ENCODE measurements at regions not wholly inside any gene's neighbourhood (a gene's known extent, or its start where the extent isn't known, plus 50 kb on each side); places are given as distances from the start of the nearest gene placed in this dataset.
"Not testable (repeated sequence)": the region's sequence is repeated elsewhere in the genome, so short reads cannot be mapped to it uniquely, and the experiment has no call there.

- in situ Hi-C loops (cut with MboI; ENCODE audit: low pct_unique_long_range_greater_than_20kb, low sequenced_read_pairs) = no loop called here
- no peak for DNase-seq
Measured at GRCh38 chr5:23451156-23451555, 56.3 kb upstream of the PRDM9 start.

GRCh38 chr5:23450187-23450586, 57.2 kb upstream of the PRDM9 start:
- in situ Hi-C loops (cut with MboI; ENCODE audit: low pct_unique_long_range_greater_than_20kb, low sequenced_read_pairs) = no loop called here
- no peak for DNase-seq

GRCh38 chr5:23448627-23449026, 58.8 kb upstream of the PRDM9 start:
- in situ Hi-C loops (cut with MboI; ENCODE audit: low pct_unique_long_range_greater_than_20kb, low sequenced_read_pairs) = no loop called here

GRCh38 chr5:23446424-23446823, 61.0 kb upstream of the PRDM9 start:
- in situ Hi-C loops (cut with MboI; ENCODE audit: low pct_unique_long_range_greater_than_20kb, low sequenced_read_pairs) = no loop called here
- DNase-seq = no peak

More at GRCh38 chr5:23448627-23449026, 58.8 kb upstream of the PRDM9 start:
- no peak for DNase-seq

- in situ Hi-C loops (cut with MboI; ENCODE audit: low pct_unique_long_range_greater_than_20kb, low sequenced_read_pairs) = no loop called here
- DNase-seq = no peak
Measured at GRCh38 chr5:23445573-23445972, 61.8 kb upstream of the PRDM9 start.

- in situ Hi-C loops (cut with MboI; ENCODE audit: low pct_unique_long_range_greater_than_20kb, low sequenced_read_pairs) = no loop called here
- DNase-seq = no peak
Measured at GRCh38 chr5:23440703-23441102, 66.7 kb upstream of the PRDM9 start.

- in situ Hi-C loops (cut with MboI; ENCODE audit: low pct_unique_long_range_greater_than_20kb, low sequenced_read_pairs) = no loop called here
- DNase-seq = no peak
Measured at GRCh38 chr5:23437011-23437410, 70.4 kb upstream of the PRDM9 start.

- no peak for DNase-seq
- in situ Hi-C loops (cut with MboI; ENCODE audit: low pct_unique_long_range_greater_than_20kb, low sequenced_read_pairs) = no loop called here
Measured at GRCh38 chr5:23433534-23434315, 73.7 kb upstream of the PRDM9 start.

- DNase-seq = no peak
- in situ Hi-C loops (cut with MboI; ENCODE audit: low pct_unique_long_range_greater_than_20kb, low sequenced_read_pairs) = no loop called here
Measured at GRCh38 chr5:23428705-23429104, 78.7 kb upstream of the PRDM9 start.

GRCh38 chr5:23420214-23420613, 87.2 kb upstream of the PRDM9 start:
- in situ Hi-C loops (cut with MboI; ENCODE audit: low pct_unique_long_range_greater_than_20kb, low sequenced_read_pairs); DNase-seq: not testable (repeated sequence)

GRCh38 chr5:23419115-23419514, 88.3 kb upstream of the PRDM9 start:
- DNase-seq = no peak
- in situ Hi-C loops (cut with MboI; ENCODE audit: low pct_unique_long_range_greater_than_20kb, low sequenced_read_pairs) = no loop called here

GRCh38 chr5:23412515-23412914, 94.9 kb upstream of the PRDM9 start:
- DNase-seq = no peak
- in situ Hi-C loops (cut with MboI; ENCODE audit: low pct_unique_long_range_greater_than_20kb, low sequenced_read_pairs) = no loop called here

GRCh38 chr5:23411994-23412393, 95.4 kb upstream of the PRDM9 start:
- in situ Hi-C loops (cut with MboI; ENCODE audit: low pct_unique_long_range_greater_than_20kb, low sequenced_read_pairs) = no loop called here
- no peak for DNase-seq

GRCh38 chr5:23411200-23411599, 96.2 kb upstream of the PRDM9 start:
- no peak for DNase-seq
- in situ Hi-C loops (cut with MboI; ENCODE audit: low pct_unique_long_range_greater_than_20kb, low sequenced_read_pairs) = no loop called here

- DNase-seq; in situ Hi-C loops (cut with MboI; ENCODE audit: low pct_unique_long_range_greater_than_20kb, low sequenced_read_pairs): not testable (repeated sequence)
Measured at GRCh38 chr5:23410775-23411174, 96.6 kb upstream of the PRDM9 start.

GRCh38 chr5:23405316-23406068, 101.9 kb upstream of the PRDM9 start:
- in situ Hi-C loops (cut with MboI; ENCODE audit: low pct_unique_long_range_greater_than_20kb, low sequenced_read_pairs) = no loop called here
- DNase-seq = no peak

- in situ Hi-C loops (cut with MboI; ENCODE audit: low pct_unique_long_range_greater_than_20kb, low sequenced_read_pairs) = no loop called here
- no peak for DNase-seq
Measured at GRCh38 chr5:23402585-23402984, 104.8 kb upstream of the PRDM9 start.

- in situ Hi-C loops (cut with MboI; ENCODE audit: low pct_unique_long_range_greater_than_20kb, low sequenced_read_pairs) = no loop called here
- DNase-seq = no peak
Measured at GRCh38 chr5:23400951-23401350, 106.5 kb upstream of the PRDM9 start.

GRCh38 chr5:23396346-23396745, 111.1 kb upstream of the PRDM9 start:
- in situ Hi-C loops (cut with MboI; ENCODE audit: low pct_unique_long_range_greater_than_20kb, low sequenced_read_pairs) = no loop called here
- DNase-seq = no peak

- in situ Hi-C loops (cut with MboI; ENCODE audit: low pct_unique_long_range_greater_than_20kb, low sequenced_read_pairs) = no loop called here
- no peak for DNase-seq
Measured at GRCh38 chr5:23389291-23390101, 117.9 kb upstream of the PRDM9 start.
